ENCODE measurements at regions not wholly inside any gene's neighbourhood (a gene's known extent, or its start where the extent isn't known, plus 50 kb on each side); places are given as distances from the start of the nearest gene placed in this dataset.

DNA sequence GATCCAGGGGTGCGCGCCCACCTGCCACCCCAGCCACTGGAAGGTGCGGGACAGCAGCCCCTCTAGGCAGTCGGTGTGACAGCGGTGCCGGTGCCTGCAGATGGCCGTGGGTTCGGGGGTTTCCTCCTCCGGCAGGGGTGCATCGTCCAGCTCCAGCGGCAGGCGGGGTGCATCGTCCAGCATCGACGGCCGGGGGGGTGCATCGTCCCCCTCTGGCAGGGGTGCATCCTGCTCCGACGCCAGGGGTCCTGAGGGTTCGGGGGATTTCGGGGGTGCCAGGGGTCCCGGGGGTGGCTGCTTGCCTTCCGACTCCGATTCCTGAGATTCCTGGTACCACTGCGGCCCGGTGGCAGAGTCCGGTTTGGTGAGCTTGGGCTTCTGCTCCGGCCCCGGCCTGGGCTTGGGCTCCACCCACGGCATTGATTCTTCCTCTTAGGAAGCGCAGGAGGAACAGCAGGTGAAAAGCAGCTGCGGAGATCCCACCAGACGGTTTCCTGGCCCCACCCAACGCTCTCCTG lies 90.2 kb upstream of the RAB18 start:
- Histone ChIP-seq H3K27ac (no peak overlapping the region), H3K36me3 (no peaks in the 10 kb centered on the region), H3K4me1 (no peaks in the 10 kb centered on the region), H3K4me3 (no peak overlapping the region), H3K27me3 (no peaks in the 10 kb centered on the region), H3K9me3 (no peaks in the 10 kb centered on the region)
- in situ Hi-C loops (cut with MboI; ENCODE audit: low sequenced_read_pairs in 4 of 4) (no loop called here), intact Hi-C loops (cut with DNase I; ENCODE audit: low total_unique reads) (no loop called here)
- TF ChIP-seq CTCF (IDR thresholded peaks at IDR 0.05 in 4 of 5, conservative IDR thresholded peaks at IDR 0.05 in 1 of 5) (no peak), POLR2A (IDR thresholded peaks at IDR 0.05) (no peak)
- ATAC-seq = no peak
- no peak for DNase-seq

GRCh38 chr10:27413387-27413786 lies 90.7 kb upstream of the RAB18 start:
- no peak for DNase-seq
- H3K9me3 ChIP-seq = no peaks in the 10 kb centered on the region
- TF ChIP-seq CTCF (IDR thresholded peaks at IDR 0.05 in 4 of 5, conservative IDR thresholded peaks at IDR 0.05 in 1 of 5) (no peak), POLR2A (IDR thresholded peaks at IDR 0.05) (no peak)
- H3K36me3 ChIP-seq = no peaks in the 10 kb centered on the region
- no peaks in the 10 kb centered on the region for H3K27me3 ChIP-seq
- intact Hi-C loops (cut with DNase I; ENCODE audit: low total_unique reads) (no loop called here), in situ Hi-C loops (cut with MboI; ENCODE audit: low sequenced_read_pairs in 4 of 4) (no loop called here)
- no peaks in the 10 kb centered on the region for H3K4me1 ChIP-seq
- ATAC-seq = no peak
- H3K27ac ChIP-seq = no peak overlapping the region
- no peak overlapping the region for H3K4me3 ChIP-seq

GRCh38 chr10:27410153-27410552 lies 94.0 kb upstream of the RAB18 start:
- no peaks in the 10 kb centered on the region for H3K36me3 ChIP-seq
- no peak overlapping the region for H3K27ac ChIP-seq
- no peaks in the 10 kb centered on the region for H3K9me3 ChIP-seq
- no peak for DNase-seq
- ATAC-seq = no peak
- H3K4me3 ChIP-seq = no peak overlapping the region
- intact Hi-C loops (cut with DNase I; ENCODE audit: low total_unique reads) (no loop called here), in situ Hi-C loops (cut with MboI; ENCODE audit: low sequenced_read_pairs in 4 of 4) (no loop called here)
- H3K4me1 ChIP-seq = no peaks in the 10 kb centered on the region
- no peak for TF ChIP-seq CTCF (IDR thresholded peaks at IDR 0.05 in 4 of 5, conservative IDR thresholded peaks at IDR 0.05 in 1 of 5)
- TF ChIP-seq POLR2A (IDR thresholded peaks at IDR 0.05) = no peak
- H3K27me3 ChIP-seq = no peaks in the 10 kb centered on the region

DNA sequence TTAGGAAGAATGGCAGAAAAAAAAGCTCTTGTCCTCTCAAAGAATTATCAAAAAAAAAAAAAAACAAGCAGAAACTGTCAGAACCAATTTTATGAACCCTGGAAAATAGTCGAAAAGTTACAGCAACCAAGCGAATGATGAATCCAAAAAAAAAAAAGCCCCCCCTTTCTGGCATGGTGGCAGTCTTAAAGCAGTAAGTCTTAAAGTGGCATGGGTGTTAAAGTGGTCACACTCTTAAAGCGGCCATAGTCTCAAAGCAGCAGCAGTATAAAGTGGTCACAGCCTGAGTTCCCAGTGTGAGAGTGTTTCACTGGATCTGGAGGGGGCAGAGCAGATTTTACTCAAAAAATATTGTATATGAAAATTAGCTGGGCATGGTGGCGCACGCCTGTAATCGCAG lies 96.8 kb upstream of the RAB18 start:
- no peak overlapping the region for H3K27ac ChIP-seq
- TF ChIP-seq POLR2A (IDR thresholded peaks at IDR 0.05) (no peak), CTCF (IDR thresholded peaks at IDR 0.05 in 4 of 5, conservative IDR thresholded peaks at IDR 0.05 in 1 of 5) (no peak)
- intact Hi-C loops (cut with DNase I; ENCODE audit: low total_unique reads) = no loop called here
- DNase-seq (no peak), ATAC-seq (no peak)
- no peaks in the 10 kb centered on the region for H3K27me3 ChIP-seq
- no peaks in the 10 kb centered on the region for H3K4me1 ChIP-seq
- no peaks in the 10 kb centered on the region for H3K9me3 ChIP-seq
- in situ Hi-C loops (cut with MboI; ENCODE audit: low sequenced_read_pairs in 4 of 4) = no loop called here
- no peak overlapping the region for H3K4me3 ChIP-seq
- H3K36me3 ChIP-seq = no peaks in the 10 kb centered on the region

DNA sequence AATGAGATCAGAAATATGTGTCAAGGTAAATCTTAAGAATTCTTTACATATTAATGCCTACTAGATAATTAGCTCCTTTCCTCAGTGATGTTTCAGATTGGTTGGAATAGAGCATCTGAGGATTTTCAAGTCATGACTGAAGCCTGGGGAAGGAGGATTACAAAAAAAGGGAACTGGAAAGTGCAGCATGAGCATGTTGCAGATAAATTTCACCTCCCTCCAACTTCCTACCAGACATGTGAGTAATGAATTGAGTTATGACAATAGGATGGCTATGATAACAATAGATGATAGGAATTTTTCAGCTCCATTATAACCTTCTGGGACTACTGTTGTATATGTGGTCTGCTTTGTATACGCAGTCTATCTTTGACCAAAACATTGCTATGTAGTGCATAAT lies 104.2 kb upstream of the RAB18 start:
- intact Hi-C loops (cut with DNase I; ENCODE audit: low total_unique reads) (no loop called here), in situ Hi-C loops (cut with MboI; ENCODE audit: low sequenced_read_pairs in 4 of 4) (no loop called here)
- Histone ChIP-seq H3K27ac (no peak overlapping the region), H3K4me1 (no peaks in the 10 kb centered on the region), H3K36me3 (no peaks in the 10 kb centered on the region), H3K4me3 (no peak overlapping the region), H3K27me3 (no peaks in the 10 kb centered on the region), H3K9me3 (no peaks in the 10 kb centered on the region)
- DNase-seq (no peak), ATAC-seq (no peak)
- no peak for TF ChIP-seq POLR2A (IDR thresholded peaks at IDR 0.05)
- TF ChIP-seq CTCF (IDR thresholded peaks at IDR 0.05 in 4 of 5, conservative IDR thresholded peaks at IDR 0.05 in 1 of 5) = no peak
